WERI-Rb-1 (cell line): ENCODE measurements at regions not wholly inside any gene's neighbourhood (a gene's known extent, or its start where the extent isn't known, plus 50 kb on each side); places are given as distances from the start of the nearest gene placed in this dataset.

ENCODE experiments used
- DNase-seq: peaks from one replicate; pipeline ENCODE4 v3.0.0-alpha.2; 2020
- H3K27ac ChIP-seq: fragments of 250-450 bp; sonication (Bioruptor Pico); 2 replicates; pipeline ENCODE4 v1.5.1; 2020; ENCODE audit warnings: mild to moderate bottlenecking, moderate library complexity
- H3K27me3 ChIP-seq: fragments of 250-450 bp; sonication (Bioruptor Pico); 2 replicates; pipeline ENCODE4 v1.5.1; 2021; ENCODE audit warnings: mild to moderate bottlenecking, low read depth, moderate library complexity; ENCODE audit not compliant: insufficient read depth, severe bottlenecking
- H3K36me3 ChIP-seq: fragments of 250-450 bp; sonication (Bioruptor Pico); 2 replicates; pipeline ENCODE4 v1.5.1; 2020; ENCODE audit warnings: mild to moderate bottlenecking, moderate library complexity
- H3K4me3 ChIP-seq: 2 replicates; pipeline ENCODE4 v1.5.1; 2011; ENCODE audit warnings: low read depth, mild to moderate bottlenecking, control low read depth, low read length
- H3K9me3 ChIP-seq: fragments of 250-450 bp; sonication (Bioruptor Pico); 2 replicates; pipeline ENCODE4 v1.5.1; 2021; ENCODE audit warnings: mild to moderate bottlenecking, moderate library complexity; ENCODE audit not compliant: severe bottlenecking
- CTCF ChIP-seq: IDR thresholded peaks from 2 replicates; pipeline ENCODE4 v1.5.1; 2011; ENCODE audit warnings: low read depth, mild to moderate bottlenecking, control low read depth, inconsistent platforms, low read length

- Histone ChIP-seq H3K9me3 (no peaks in the 10 kb centered on the region), H3K4me3 (no peak overlapping the region), H3K27ac (no peak overlapping the region), H3K27me3 (no peaks in the 10 kb centered on the region), H3K36me3 (no peaks in the 10 kb centered on the region)
- TF ChIP-seq CTCF, result no peak
- DNase-seq, result no peak
Measured at GRCh38 chr16:49216593-49216992, 65.0 kb downstream of the CBLN1 start.

- peak; percentile 37 for DNase-seq
- Histone ChIP-seq H3K9me3 (no peaks in the 10 kb centered on the region), H3K36me3 (no peaks in the 10 kb centered on the region), H3K4me3 (no peak overlapping the region), H3K27me3 (no peaks in the 10 kb centered on the region), H3K27ac (no peak overlapping the region)
- no peak for TF ChIP-seq CTCF
Measured at GRCh38 chr16:49213594-49213993, 68.0 kb downstream of the CBLN1 start.

- no peaks in the 10 kb centered on the region for H3K27me3 ChIP-seq
- no peak for TF ChIP-seq CTCF
- no peak for DNase-seq
- no peak overlapping the region for H3K27ac ChIP-seq
- no peaks in the 10 kb centered on the region for H3K36me3 ChIP-seq
- no peak overlapping the region for H3K4me3 ChIP-seq
- H3K9me3 ChIP-seq, result no peaks in the 10 kb centered on the region
Measured at GRCh38 chr16:49204191-49204590, 77.4 kb downstream of the CBLN1 start.

DNA sequence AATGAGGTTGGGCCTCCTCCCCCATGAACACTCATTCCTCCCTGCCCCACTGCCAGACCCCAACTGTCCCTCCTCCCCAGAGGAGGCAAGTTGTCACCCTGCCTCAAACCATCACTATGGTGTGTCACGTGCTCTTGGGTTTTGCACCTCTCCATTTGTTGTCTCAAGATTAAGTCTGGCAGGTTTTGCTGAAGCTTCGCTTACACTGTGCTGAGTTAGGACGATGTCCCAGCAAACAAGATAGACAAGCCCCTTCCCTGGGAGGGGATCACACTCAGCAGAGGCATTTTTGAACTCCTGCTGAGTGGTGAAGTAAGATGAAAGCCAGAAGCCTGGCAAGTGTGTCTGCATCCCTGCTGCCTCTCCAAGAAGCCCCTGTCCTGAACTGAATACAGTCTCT lies 78.3 kb downstream of the CBLN1 start:
- DNase-seq, result no peak
- no peak overlapping the region for H3K4me3 ChIP-seq
- no peaks in the 10 kb centered on the region for H3K9me3 ChIP-seq
- no peaks in the 10 kb centered on the region for H3K27me3 ChIP-seq
- H3K27ac ChIP-seq, result no peak overlapping the region
- no peak for TF ChIP-seq CTCF
- H3K36me3 ChIP-seq, result no peaks in the 10 kb centered on the region

GRCh38 chr16:49201118-49201517 lies 80.5 kb downstream of the CBLN1 start:
- H3K9me3 ChIP-seq, result no peaks in the 10 kb centered on the region
- H3K27me3 ChIP-seq, result no peaks in the 10 kb centered on the region
- H3K36me3 ChIP-seq, result no peaks in the 10 kb centered on the region
- no peak overlapping the region for H3K27ac ChIP-seq
- H3K4me3 ChIP-seq, result no peak overlapping the region
- TF ChIP-seq CTCF, result no peak
- no peak for DNase-seq

DNA sequence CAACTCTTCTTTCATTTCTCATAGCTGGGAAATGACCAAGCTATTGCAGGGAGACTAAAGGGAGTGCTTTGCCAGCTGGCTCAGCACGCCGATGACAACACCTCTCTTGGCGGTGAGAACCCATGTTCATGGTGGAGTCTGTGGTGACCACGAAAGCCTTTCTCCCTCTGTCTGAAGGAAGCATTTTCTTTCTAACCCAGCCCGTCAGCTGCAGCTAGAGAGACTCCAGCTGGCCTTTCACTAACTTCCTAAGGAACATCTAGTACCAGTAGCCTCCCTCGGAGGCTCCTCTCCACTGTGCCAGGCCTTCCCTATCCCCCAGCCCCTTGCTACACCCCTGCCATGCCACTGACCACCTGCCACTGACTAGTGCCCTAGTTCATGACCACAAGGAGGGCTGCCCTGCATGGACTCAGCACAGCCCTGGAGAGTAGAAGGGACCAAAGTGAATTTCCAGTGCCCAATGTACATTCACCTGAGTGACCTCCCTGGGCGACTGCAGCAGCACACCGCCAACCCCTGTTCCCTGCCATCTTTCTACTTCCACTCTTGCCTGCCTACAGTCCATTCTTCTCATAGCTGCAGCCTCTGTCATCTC lies 81.3 kb downstream of the CBLN1 start:
- DNase-seq, result no peak
- no peaks in the 10 kb centered on the region for H3K9me3 ChIP-seq
- H3K36me3 ChIP-seq, result no peaks in the 10 kb centered on the region
- TF ChIP-seq CTCF, result no peak
- H3K27ac ChIP-seq, result no peak overlapping the region
- H3K27me3 ChIP-seq, result no peaks in the 10 kb centered on the region
- H3K4me3 ChIP-seq, result no peak overlapping the region
